Omental fat pad (tissue), 3 donors: ENCODE measurements at regions not wholly inside any gene's neighbourhood (a gene's known extent, or its start where the extent isn't known, plus 50 kb on each side); places are given as distances from the start of the nearest gene placed in this dataset.
"Not testable (repeated sequence)": the region's sequence is repeated elsewhere in the genome, so short reads cannot be mapped to it uniquely, and the experiment has no call there.

Source experiments
- ATAC-seq: fragments of 150-250 bp; one replicate; pipeline ENCODE4 v1.9.1; 2016; ENCODE audit warnings: mild to moderate bottlenecking, moderate library complexity; ENCODE audit not compliant: low FRiP score
- DNase-seq: peaks from one replicate; pipeline ENCODE4 v3.0.0-alpha.2; 2019; ENCODE audit warnings: low spot score
- CTCF ChIP-seq, 3 donors: fragments of 450-650 bp; IDR thresholded peaks; one replicate each; pipeline ENCODE4 v1.5.1; 2016 to 2017; ENCODE audit warnings: antibody characterized with exemption in 3 of 3, mild to moderate bottlenecking in 3 of 3, moderate library complexity in 2 of 3

- no peak for TF ChIP-seq CTCF (IDR thresholded peaks at IDR 0.05)
- DNase-seq (no peak), ATAC-seq (no peak)
Measured at GRCh38 chr4:66297703-66298102, 627.4 kb upstream of the EPHA5 start.

- TF ChIP-seq CTCF (IDR thresholded peaks at IDR 0.05) = no peak
- DNase-seq = no peak
- no peak for ATAC-seq
Measured at GRCh38 chr4:66294638-66295037, 624.3 kb upstream of the EPHA5 start.

- ATAC-seq (no peak), DNase-seq (no peak)
- no peak for TF ChIP-seq CTCF (IDR thresholded peaks at IDR 0.05)
Measured at GRCh38 chr4:66284991-66285451, 614.7 kb upstream of the EPHA5 start.

- no peak for ATAC-seq
- DNase-seq = no peak
- TF ChIP-seq CTCF (IDR thresholded peaks at IDR 0.05) = no peak
Measured at GRCh38 chr4:66279084-66279483, 608.8 kb upstream of the EPHA5 start.

- no peak for TF ChIP-seq CTCF (IDR thresholded peaks at IDR 0.05)
- DNase-seq (no peak), ATAC-seq (no peak)
Measured at GRCh38 chr4:66275411-66276038, 605.2 kb upstream of the EPHA5 start.

- no peak for DNase-seq
- TF ChIP-seq CTCF (IDR thresholded peaks at IDR 0.05) = no peak
- ATAC-seq = no peak
Measured at GRCh38 chr4:66273110-66273509, 602.8 kb upstream of the EPHA5 start.

- not testable (repeated sequence) for DNase-seq, ATAC-seq
Measured at GRCh38 chr4:66270356-66270755, 600.1 kb upstream of the EPHA5 start.

GRCh38 chr4:66266554-66266953 is 596.3 kb upstream of the EPHA5 start:
- not testable (repeated sequence) for ATAC-seq, DNase-seq
